Neural cell (in vitro differentiated cells): ENCODE measurements at regions not wholly inside any gene's neighbourhood (a gene's known extent, or its start where the extent isn't known, plus 50 kb on each side); places are given as distances from the start of the nearest gene placed in this dataset.

Experiments
- POLR2AphosphoS5 ChIP-seq: IDR thresholded peaks from 2 replicates; pipeline ENCODE4 v1.6.1; 2012
- TF ChIP-seq, protein P1 (sequence below): fragments of 450-650 bp; IDR thresholded peaks from 2 replicates; pipeline ENCODE4 v1.5.1; 2014; ENCODE audit warnings: antibody characterized with exemption, mild to moderate bottlenecking, moderate library complexity; ENCODE audit not compliant: poor library complexity, severe bottlenecking
- TF ChIP-seq, protein P2 (sequence below): IDR thresholded peaks from 2 replicates; pipeline ENCODE4 v1.6.1; 2012; ENCODE audit warnings: borderline replicate concordance

DNA sequence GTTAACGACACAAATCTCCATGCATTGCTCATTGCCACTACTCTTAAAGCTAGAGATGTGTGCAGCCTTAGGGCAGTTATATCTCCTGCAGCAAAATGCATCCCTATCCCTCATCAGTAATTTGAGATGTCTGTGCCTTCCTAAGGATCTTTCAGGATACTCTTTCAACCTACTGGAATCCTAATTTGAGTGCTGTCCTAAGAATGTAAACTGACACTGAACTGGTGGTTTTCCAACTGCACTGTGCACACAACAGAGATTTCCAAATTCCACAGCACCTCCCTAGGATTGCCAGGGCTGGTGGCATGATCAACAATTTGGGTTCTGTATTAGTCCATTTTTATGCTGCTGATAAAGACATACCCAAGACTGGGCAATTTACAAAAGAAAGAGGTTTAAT lies 193.9 kb downstream of the LTN1 start:
- TF ChIP-seq, protein P1, sequence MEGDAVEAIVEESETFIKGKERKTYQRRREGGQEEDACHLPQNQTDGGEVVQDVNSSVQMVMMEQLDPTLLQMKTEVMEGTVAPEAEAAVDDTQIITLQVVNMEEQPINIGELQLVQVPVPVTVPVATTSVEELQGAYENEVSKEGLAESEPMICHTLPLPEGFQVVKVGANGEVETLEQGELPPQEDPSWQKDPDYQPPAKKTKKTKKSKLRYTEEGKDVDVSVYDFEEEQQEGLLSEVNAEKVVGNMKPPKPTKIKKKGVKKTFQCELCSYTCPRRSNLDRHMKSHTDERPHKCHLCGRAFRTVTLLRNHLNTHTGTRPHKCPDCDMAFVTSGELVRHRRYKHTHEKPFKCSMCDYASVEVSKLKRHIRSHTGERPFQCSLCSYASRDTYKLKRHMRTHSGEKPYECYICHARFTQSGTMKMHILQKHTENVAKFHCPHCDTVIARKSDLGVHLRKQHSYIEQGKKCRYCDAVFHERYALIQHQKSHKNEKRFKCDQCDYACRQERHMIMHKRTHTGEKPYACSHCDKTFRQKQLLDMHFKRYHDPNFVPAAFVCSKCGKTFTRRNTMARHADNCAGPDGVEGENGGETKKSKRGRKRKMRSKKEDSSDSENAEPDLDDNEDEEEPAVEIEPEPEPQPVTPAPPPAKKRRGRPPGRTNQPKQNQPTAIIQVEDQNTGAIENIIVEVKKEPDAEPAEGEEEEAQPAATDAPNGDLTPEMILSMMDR = no peak
- TF ChIP-seq, protein P2, sequence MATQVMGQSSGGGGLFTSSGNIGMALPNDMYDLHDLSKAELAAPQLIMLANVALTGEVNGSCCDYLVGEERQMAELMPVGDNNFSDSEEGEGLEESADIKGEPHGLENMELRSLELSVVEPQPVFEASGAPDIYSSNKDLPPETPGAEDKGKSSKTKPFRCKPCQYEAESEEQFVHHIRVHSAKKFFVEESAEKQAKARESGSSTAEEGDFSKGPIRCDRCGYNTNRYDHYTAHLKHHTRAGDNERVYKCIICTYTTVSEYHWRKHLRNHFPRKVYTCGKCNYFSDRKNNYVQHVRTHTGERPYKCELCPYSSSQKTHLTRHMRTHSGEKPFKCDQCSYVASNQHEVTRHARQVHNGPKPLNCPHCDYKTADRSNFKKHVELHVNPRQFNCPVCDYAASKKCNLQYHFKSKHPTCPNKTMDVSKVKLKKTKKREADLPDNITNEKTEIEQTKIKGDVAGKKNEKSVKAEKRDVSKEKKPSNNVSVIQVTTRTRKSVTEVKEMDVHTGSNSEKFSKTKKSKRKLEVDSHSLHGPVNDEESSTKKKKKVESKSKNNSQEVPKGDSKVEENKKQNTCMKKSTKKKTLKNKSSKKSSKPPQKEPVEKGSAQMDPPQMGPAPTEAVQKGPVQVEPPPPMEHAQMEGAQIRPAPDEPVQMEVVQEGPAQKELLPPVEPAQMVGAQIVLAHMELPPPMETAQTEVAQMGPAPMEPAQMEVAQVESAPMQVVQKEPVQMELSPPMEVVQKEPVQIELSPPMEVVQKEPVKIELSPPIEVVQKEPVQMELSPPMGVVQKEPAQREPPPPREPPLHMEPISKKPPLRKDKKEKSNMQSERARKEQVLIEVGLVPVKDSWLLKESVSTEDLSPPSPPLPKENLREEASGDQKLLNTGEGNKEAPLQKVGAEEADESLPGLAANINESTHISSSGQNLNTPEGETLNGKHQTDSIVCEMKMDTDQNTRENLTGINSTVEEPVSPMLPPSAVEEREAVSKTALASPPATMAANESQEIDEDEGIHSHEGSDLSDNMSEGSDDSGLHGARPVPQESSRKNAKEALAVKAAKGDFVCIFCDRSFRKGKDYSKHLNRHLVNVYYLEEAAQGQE = no peak
- TF ChIP-seq POLR2AphosphoS5 = no peak
